Brain microvascular endothelial cell (primary cell): ENCODE measurements at regions not wholly inside any gene's neighbourhood (a gene's known extent, or its start where the extent isn't known, plus 50 kb on each side); places are given as distances from the start of the nearest gene placed in this dataset.

Source experiments
- DNase-seq: peaks from one replicate; pipeline ENCODE4 v3.0.0-alpha.2; 2020
- H3K27ac ChIP-seq: fragments of 250-450 bp; sonication (Bioruptor Pico); 2 replicates; pipeline ENCODE4 v1.5.1; 2020; ENCODE audit warnings: mild to moderate bottlenecking, moderate library complexity
- H3K27me3 ChIP-seq: fragments of 250-450 bp; sonication (Bioruptor Pico); replicated peaks from 2 replicates; pipeline ENCODE4 v1.5.1; 2020; ENCODE audit warnings: mild to moderate bottlenecking
- H3K36me3 ChIP-seq: fragments of 250-450 bp; sonication (Bioruptor Pico); replicated peaks from 2 replicates; pipeline ENCODE4 v1.5.1; 2020; ENCODE audit warnings: mild to moderate bottlenecking
- H3K4me3 ChIP-seq: 2 replicates; pipeline ENCODE4 v1.5.1; 2011; ENCODE audit warnings: low read depth, mild to moderate bottlenecking, control low read depth, low read length, moderate library complexity
- CTCF ChIP-seq: IDR thresholded peaks from 2 replicates; pipeline ENCODE4 v1.5.1; 2011; ENCODE audit warnings: low read depth, mild to moderate bottlenecking, moderate library complexity, low read length, control low read depth, inconsistent platforms; ENCODE audit errors: missing control alignments
- in situ Hi-C: cut with HindIII; loops from 2 replicates; pipeline ENCODE4 v1.10.0; 2017; ENCODE audit warnings: low sequenced_read_pairs, low pct_ligation_motif_present

- no peak for DNase-seq
- Histone ChIP-seq H3K27me3 (no peaks in the 10 kb centered on the region), H3K4me3 (no peak overlapping the region), H3K36me3 (no peaks in the 10 kb centered on the region), H3K27ac (no peak overlapping the region)
- TF ChIP-seq CTCF = no peak
- in situ Hi-C loops = no loop called here
Observed at GRCh38 chr20:51917886-51918535, 115.7 kb upstream of the SALL4 start.

GRCh38 chr20:51916244-51916643 lies 113.9 kb upstream of the SALL4 start:
- Histone ChIP-seq H3K27me3 (no peaks in the 10 kb centered on the region), H3K4me3 (no peak overlapping the region), H3K27ac (no peak overlapping the region), H3K36me3 (no peaks in the 10 kb centered on the region)
- in situ Hi-C loops = no loop called here
- TF ChIP-seq CTCF = no peak
- no peak for DNase-seq

GRCh38 chr20:51914758-51915157 lies 112.4 kb upstream of the SALL4 start:
- H3K4me3 ChIP-seq = no peak overlapping the region
- H3K27ac ChIP-seq = no peak overlapping the region
- no peaks in the 10 kb centered on the region for H3K36me3 ChIP-seq
- H3K27me3 ChIP-seq = no peaks in the 10 kb centered on the region
- no peak for TF ChIP-seq CTCF
- in situ Hi-C loops = no loop called here
- no peak for DNase-seq

- no peak overlapping the region for H3K27ac ChIP-seq
- no peak overlapping the region for H3K4me3 ChIP-seq
- in situ Hi-C loops = no loop called here
- H3K27me3 ChIP-seq = no peaks in the 10 kb centered on the region
- no peak for TF ChIP-seq CTCF
- H3K36me3 ChIP-seq = no peaks in the 10 kb centered on the region
- DNase-seq = peak; percentile 18
Observed at GRCh38 chr20:51910321-51911050, 108.2 kb upstream of the SALL4 start.

- DNase-seq = no peak
- H3K27me3 ChIP-seq = no peaks in the 10 kb centered on the region
- no peak for TF ChIP-seq CTCF
- H3K4me3 ChIP-seq = no peak overlapping the region
- in situ Hi-C loops = no loop called here
- H3K27ac ChIP-seq = no peak overlapping the region
- no peaks in the 10 kb centered on the region for H3K36me3 ChIP-seq
Observed at GRCh38 chr20:51906679-51907078, 104.4 kb upstream of the SALL4 start.

GRCh38 chr20:51906049-51906448 lies 103.7 kb upstream of the SALL4 start:
- no peak for TF ChIP-seq CTCF
- H3K27ac ChIP-seq = no peak overlapping the region
- H3K4me3 ChIP-seq = no peak overlapping the region
- H3K27me3 ChIP-seq = no peaks in the 10 kb centered on the region
- DNase-seq = no peak
- in situ Hi-C loops = no loop called here
- H3K36me3 ChIP-seq = no peaks in the 10 kb centered on the region
